Stromal cell of bone marrow (primary cell): ENCODE measurements at regions not wholly inside any gene's neighbourhood (a gene's known extent, or its start where the extent isn't known, plus 50 kb on each side); places are given as distances from the start of the nearest gene placed in this dataset.

Source experiments
- DNase-seq: peaks from one replicate; pipeline ENCODE4 v3.0.0-alpha.2; 2012; ENCODE audit warnings: low read depth

GRCh38 chr2:238689871-238690389 lies 158.0 kb upstream of the TWIST2 start:
- DNase-seq, result no peak

- DNase-seq, result no peak
Observed at GRCh38 chr2:238690511-238690910, 157.4 kb upstream of the TWIST2 start.

GRCh38 chr2:238691596-238692491 lies 156.0 kb upstream of the TWIST2 start:
- no peak for DNase-seq

GRCh38 chr2:238692562-238692961 lies 155.3 kb upstream of the TWIST2 start:
- DNase-seq, result no peak

GRCh38 chr2:238693337-238694093 lies 154.4 kb upstream of the TWIST2 start:
- no peak for DNase-seq

GRCh38 chr2:238694136-238694755 lies 153.6 kb upstream of the TWIST2 start:
- no peak for DNase-seq

GRCh38 chr2:238694922-238695321 lies 153.0 kb upstream of the TWIST2 start:
- DNase-seq, result no peak

GRCh38 chr2:238695538-238695937 lies 152.3 kb upstream of the TWIST2 start:
- no peak for DNase-seq

GRCh38 chr2:238696331-238696730 lies 151.6 kb upstream of the TWIST2 start:
- DNase-seq, result no peak

- no peak for DNase-seq
Observed at GRCh38 chr2:238696786-238697185, 151.1 kb upstream of the TWIST2 start.

GRCh38 chr2:238697193-238698071 lies 150.5 kb upstream of the TWIST2 start:
- DNase-seq, result no peak

GRCh38 chr2:238698072-238698352 lies 149.9 kb upstream of the TWIST2 start:
- DNase-seq, result no peak

GRCh38 chr2:238698451-238699306 lies 149.2 kb upstream of the TWIST2 start:
- DNase-seq, result no peak

GRCh38 chr2:238699307-238700116 lies 148.4 kb upstream of the TWIST2 start:
- DNase-seq, result no peak

GRCh38 chr2:238700117-238700457 lies 147.8 kb upstream of the TWIST2 start:
- no peak for DNase-seq

GRCh38 chr2:238700506-238701340 lies 147.2 kb upstream of the TWIST2 start:
- no peak for DNase-seq

GRCh38 chr2:238701341-238702206 lies 146.3 kb upstream of the TWIST2 start:
- DNase-seq, result no peak
